HCEC 1CT (cell line): ENCODE measurements at regions not wholly inside any gene's neighbourhood (a gene's known extent, or its start where the extent isn't known, plus 50 kb on each side); places are given as distances from the start of the nearest gene placed in this dataset.
"Not testable (repeated sequence)": the region's sequence is repeated elsewhere in the genome, so short reads cannot be mapped to it uniquely, and the experiment has no call there.

ENCODE experiments used
- DNase-seq: peaks from one replicate; pipeline ENCODE4 v3.0.0-alpha.2; 2017

DNA sequence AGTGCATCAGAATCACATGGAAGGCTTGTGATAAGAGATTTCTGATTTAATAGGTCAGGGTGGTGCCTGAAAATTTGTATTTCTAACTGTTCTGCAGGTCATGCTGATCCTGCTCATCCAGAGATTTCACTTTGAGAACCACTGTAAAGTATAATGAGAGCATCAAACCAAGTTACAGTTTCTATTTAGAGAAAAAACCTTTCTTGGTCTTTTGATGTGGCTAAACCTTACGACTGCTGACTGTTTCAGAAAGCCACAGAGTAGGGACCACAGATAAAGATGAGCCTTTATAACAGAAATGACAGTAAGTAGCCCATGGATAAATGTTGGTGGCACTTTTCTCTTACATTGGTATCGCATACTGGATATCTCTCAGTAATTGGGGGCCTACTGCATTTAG is 109.4 kb upstream of the FANCL start:
- DNase-seq, result no peak

GRCh38 chr2:58347810-58348209 is 106.7 kb upstream of the FANCL start:
- DNase-seq, result no peak

GRCh38 chr2:58341047-58341446 is 99.9 kb upstream of the FANCL start:
- no peak for DNase-seq

DNA sequence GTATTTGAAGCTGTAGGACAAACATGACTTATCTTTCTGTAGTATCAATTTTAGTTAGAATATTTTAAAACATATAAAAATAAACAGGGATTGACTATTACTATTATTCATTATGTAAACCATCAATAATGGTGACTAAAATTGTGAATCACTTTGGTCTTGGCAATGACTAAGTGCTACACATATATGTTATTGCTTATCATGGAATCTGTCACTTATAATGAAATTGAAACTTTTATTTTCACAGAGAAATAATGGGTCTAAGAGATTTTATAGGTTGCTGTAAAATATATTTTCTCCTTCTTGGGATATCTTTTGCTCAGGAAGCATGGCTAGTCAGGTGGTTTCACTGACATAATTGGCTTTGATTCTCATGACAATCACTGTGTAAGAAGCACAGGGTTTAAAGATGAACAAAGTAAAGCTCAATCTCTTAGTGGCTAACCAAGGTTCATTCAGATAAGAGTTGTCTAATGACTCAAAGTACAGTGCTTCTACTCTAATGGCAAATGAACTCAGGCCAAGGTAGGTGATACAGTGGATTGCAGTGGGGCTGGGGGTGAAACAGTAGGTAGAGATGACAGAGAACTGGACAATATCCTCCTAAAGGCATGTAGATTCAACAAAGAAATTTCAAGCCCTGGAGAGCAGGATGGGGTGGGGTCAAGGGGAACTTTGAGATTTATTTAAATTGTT is 98.6 kb upstream of the FANCL start:
- DNase-seq, result no peak

DNA sequence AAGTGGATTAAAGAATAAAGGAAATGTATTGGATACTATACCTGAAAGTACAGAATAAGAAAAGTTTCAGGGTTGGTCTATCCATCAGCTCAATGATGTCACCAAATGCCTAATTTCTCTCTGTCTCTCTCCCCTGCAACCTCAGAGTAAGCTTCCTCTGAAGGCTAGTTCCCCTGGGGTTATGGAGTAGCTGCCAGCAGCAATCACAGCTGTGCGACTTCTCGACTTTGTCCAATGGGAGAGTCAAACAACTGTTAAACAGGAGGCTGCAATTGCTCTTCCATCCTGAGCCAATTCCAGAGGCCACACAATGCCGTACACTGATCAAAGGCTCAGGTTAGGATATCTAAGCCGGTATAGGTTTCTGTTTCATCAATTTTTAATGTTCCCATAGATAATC is 95.3 kb upstream of the FANCL start:
- no peak for DNase-seq

DNA sequence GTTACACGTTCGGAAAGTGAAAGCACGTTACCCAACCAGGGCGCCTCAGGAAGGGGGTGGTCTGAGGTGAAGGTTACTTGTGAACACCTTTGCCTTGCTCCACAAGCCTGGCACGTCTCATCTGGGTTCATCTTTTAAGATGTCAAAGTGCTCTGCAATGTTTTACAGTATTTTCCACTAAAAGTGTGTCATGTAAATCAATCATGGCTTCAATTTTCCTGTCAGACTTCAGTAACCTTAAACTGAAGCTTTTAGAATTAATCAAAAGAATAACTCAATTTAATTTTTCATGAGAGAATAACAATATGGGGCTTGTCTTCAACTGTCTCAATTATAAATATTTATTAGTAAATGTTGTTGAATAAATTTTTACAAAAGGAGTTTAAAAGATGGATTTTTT is 93.3 kb upstream of the FANCL start:
- no peak for DNase-seq

GRCh38 chr2:58325296-58325895 is 84.3 kb upstream of the FANCL start:
- DNase-seq, result not testable (repeated sequence)

- DNase-seq, result no peak
Observed at GRCh38 chr2:58319481-58319880, 78.4 kb upstream of the FANCL start.

GRCh38 chr2:58318949-58319348 is 77.8 kb upstream of the FANCL start:
- not testable (repeated sequence) for DNase-seq

DNA sequence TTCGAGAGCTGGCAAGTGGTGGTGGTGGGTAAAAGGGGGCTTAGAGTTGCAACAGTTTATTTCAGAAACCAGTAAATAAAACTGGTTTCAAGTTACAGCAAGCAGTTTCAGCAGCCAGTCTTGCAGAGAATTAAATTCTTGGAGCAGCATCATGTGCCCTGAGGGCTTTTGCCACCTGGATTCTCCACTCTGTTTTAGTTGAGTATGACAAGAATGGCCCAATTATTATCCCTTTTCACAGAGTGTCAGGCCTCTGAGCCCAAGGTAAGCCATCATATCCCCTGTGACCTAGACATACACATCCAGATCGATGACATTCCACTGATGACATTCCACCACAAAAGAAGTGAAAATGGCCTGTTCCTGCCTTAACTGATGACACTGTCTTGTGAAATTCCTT is 72.8 kb upstream of the FANCL start:
- no peak for DNase-seq

DNA sequence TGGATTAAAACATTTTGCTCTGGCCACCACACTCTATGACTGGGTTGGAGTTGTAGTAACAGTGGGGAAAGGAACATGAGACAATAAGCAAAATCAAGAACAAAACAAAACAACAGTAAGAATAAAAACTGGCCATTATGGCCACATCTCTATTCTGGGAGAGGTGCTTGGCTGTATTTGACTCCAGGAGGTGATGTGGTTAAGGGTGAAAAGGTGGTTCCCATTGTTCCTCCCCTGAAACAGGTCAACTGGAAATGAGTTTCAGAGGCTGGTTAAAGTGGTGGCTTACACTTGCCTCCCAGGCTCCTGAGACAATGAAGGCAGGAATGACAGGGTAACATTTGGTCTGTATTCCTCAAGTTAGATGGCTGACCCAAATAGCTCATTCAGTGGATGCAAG is 67.3 kb upstream of the FANCL start:
- DNase-seq, result no peak

GRCh38 chr2:58304843-58305242 is 63.7 kb upstream of the FANCL start:
- DNase-seq, result no peak

GRCh38 chr2:58299123-58299522 is 58.0 kb upstream of the FANCL start:
- no peak for DNase-seq

DNA sequence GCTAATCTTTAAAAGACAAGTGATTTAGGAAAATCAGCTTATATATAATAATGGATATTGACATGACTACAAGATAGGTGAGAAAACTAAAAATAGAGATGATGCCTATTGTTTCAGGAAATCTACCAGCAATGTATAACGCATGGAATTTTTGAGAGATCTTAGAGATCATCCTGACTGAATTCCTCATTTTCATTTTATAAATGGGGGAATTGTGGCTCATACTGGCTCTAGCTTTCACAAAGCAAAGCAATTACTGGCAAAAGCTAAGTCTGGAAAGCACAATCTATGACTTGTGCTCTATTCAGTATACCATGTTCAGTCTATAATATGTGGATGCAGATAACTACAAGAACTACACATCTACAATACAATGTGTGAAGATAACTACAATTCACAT is 51.9 kb upstream of the FANCL start:
- DNase-seq, result no peak

GRCh38 chr2:58291726-58292438 is 50.8 kb upstream of the FANCL start:
- no peak for DNase-seq
